Bronchial epithelial cell (primary cell): ENCODE measurements at regions not wholly inside any gene's neighbourhood (a gene's known extent, or its start where the extent isn't known, plus 50 kb on each side); places are given as distances from the start of the nearest gene placed in this dataset.

Experiments used
- DNase-seq: peaks from one replicate; pipeline ENCODE4 v3.0.0-alpha.2; 2010; ENCODE audit warnings: low read depth
- FAIRE-seq: peaks from 2 replicates; lab custom pipeline; 2011; peaks lifted over from hg19 to GRCh38; lab: Jason Lieb, UNC
- H3K27me3 ChIP-seq: 2 replicates; pipeline ENCODE4 v1.5.1; 2011; ENCODE audit warnings: low read length; ENCODE audit not compliant: control insufficient read depth, insufficient read depth
- H3K36me3 ChIP-seq: 2 replicates; pipeline ENCODE4 v1.5.1; 2011; ENCODE audit warnings: low read length; ENCODE audit not compliant: control insufficient read depth, insufficient read depth
- H3K4me3 ChIP-seq: 2 replicates; pipeline ENCODE4 v1.5.1; 2011; ENCODE audit warnings: mild to moderate bottlenecking, low read depth, low read length, control low read depth
- CTCF ChIP-seq: IDR thresholded peaks from 2 replicates; pipeline ENCODE4 v1.5.1; 2011; ENCODE audit warnings: mild to moderate bottlenecking, moderate library complexity, low read length, control low read depth, inconsistent platforms; ENCODE audit not compliant: insufficient read depth, severe bottlenecking

GRCh38 chr15:58235961-58236360 is 97.8 kb downstream of the AQP9 start:
- no peak for TF ChIP-seq CTCF
- FAIRE-seq (no peak), DNase-seq (peak; percentile 74)
- Histone ChIP-seq H3K4me3 (no peak overlapping the region), H3K36me3 (no peaks in the 10 kb centered on the region), H3K27me3 (no peaks in the 10 kb centered on the region)

- no peaks in the 10 kb centered on the region for H3K36me3 ChIP-seq
- FAIRE-seq (no peak), DNase-seq (no peak)
- TF ChIP-seq CTCF: no peak
- no peaks in the 10 kb centered on the region for H3K27me3 ChIP-seq
- no peak overlapping the region for H3K4me3 ChIP-seq
These were observed 102.2 kb downstream of the AQP9 start for GRCh38 chr15:58240191-58240932.

- Histone ChIP-seq H3K27me3 (no peaks in the 10 kb centered on the region), H3K36me3 (no peaks in the 10 kb centered on the region), H3K4me3 (no peak overlapping the region)
- DNase-seq (peak; percentile 18), FAIRE-seq (no peak)
- TF ChIP-seq CTCF: peak; percentile 32
These were observed 103.7 kb downstream of the AQP9 start for GRCh38 chr15:58241872-58242271.

GRCh38 chr15:58243070-58243469 is 104.9 kb downstream of the AQP9 start:
- TF ChIP-seq CTCF: no peak
- no peak overlapping the region for H3K4me3 ChIP-seq
- H3K27me3 ChIP-seq: no peaks in the 10 kb centered on the region
- DNase-seq (no peak), FAIRE-seq (peak; percentile 43)
- H3K36me3 ChIP-seq: no peaks in the 10 kb centered on the region

- Histone ChIP-seq H3K36me3 (no peaks in the 10 kb centered on the region), H3K27me3 (no peaks in the 10 kb centered on the region), H3K4me3 (no peak overlapping the region)
- no peak for FAIRE-seq
- no peak for TF ChIP-seq CTCF
- no peak for DNase-seq
These were observed 106.4 kb downstream of the AQP9 start for GRCh38 chr15:58244536-58244935.

- no peak for TF ChIP-seq CTCF
- FAIRE-seq: no peak
- no peak for DNase-seq
- no peaks in the 10 kb centered on the region for H3K27me3 ChIP-seq
- H3K4me3 ChIP-seq: no peak overlapping the region
- H3K36me3 ChIP-seq: no peaks in the 10 kb centered on the region
These were observed 107.9 kb downstream of the AQP9 start for GRCh38 chr15:58246041-58246440.
